Upper lobe of right lung (tissue), 1 donor: ENCODE measurements at regions not wholly inside any gene's neighbourhood (a gene's known extent, or its start where the extent isn't known, plus 50 kb on each side); places are given as distances from the start of the nearest gene placed in this dataset.

Experiments used
- ATAC-seq: fragments of 200-7000 bp; cut with Tn5 transposase; one replicate; pipeline ENCODE4 v1.9.1; 2020; ENCODE audit warnings: mild to moderate bottlenecking, moderate library complexity
- DNase-seq: peaks from one replicate; pipeline ENCODE4 v3.0.0-alpha.2; 2020
- H3K27ac ChIP-seq: fragments of 200-600 bp; one replicate; pipeline ENCODE4 v1.8.0; 2022
- H3K27me3 ChIP-seq: fragments of 200-600 bp; one replicate; pipeline ENCODE4 v1.8.0; 2022; ENCODE audit warnings: mild to moderate bottlenecking
- H3K36me3 ChIP-seq: fragments of 200-600 bp; one replicate; pipeline ENCODE4 v1.8.0; 2022
- H3K4me1 ChIP-seq: fragments of 200-600 bp; one replicate; pipeline ENCODE4 v1.8.0; 2022
- H3K4me3 ChIP-seq: fragments of 200-600 bp; one replicate; pipeline ENCODE4 v1.8.0; 2022; ENCODE audit warnings: mild to moderate bottlenecking
- H3K9me3 ChIP-seq: fragments of 200-600 bp; one replicate; pipeline ENCODE4 v1.8.0; 2022
- CTCF ChIP-seq: fragments of 200-600 bp; IDR thresholded peaks from one replicate; pipeline ENCODE4 v1.8.0; 2022; ENCODE audit warnings: antibody characterized with exemption
- intact Hi-C: fragments of 100-400 bp; cut with DNase I; formaldehyde crosslinking; loops from one replicate; pipeline ENCODE4 v1.11.0; 2022
- donor health status: DM: no; HTN: yes; CAD: no; lungs with severe emphysema.

GRCh38 chr2:35938838-35939237 lies 416.7 kb upstream of the CRIM1 start:
- TF ChIP-seq CTCF = no peak
- DNase-seq = no peak
- Histone ChIP-seq H3K36me3 (no peaks in the 10 kb centered on the region), H3K4me3 (no peak overlapping the region), H3K27ac (no peak overlapping the region), H3K27me3 (no peaks in the 10 kb centered on the region), H3K4me1 (no peaks in the 10 kb centered on the region), H3K9me3 (no peaks in the 10 kb centered on the region)
- no peak for ATAC-seq
- intact Hi-C loops = no loop called here

GRCh38 chr2:35933031-35933430 lies 422.5 kb upstream of the CRIM1 start:
- H3K4me3 ChIP-seq = no peak overlapping the region
- H3K36me3 ChIP-seq = no peaks in the 10 kb centered on the region
- H3K27ac ChIP-seq = no peak overlapping the region
- intact Hi-C loops = no loop called here
- DNase-seq (no peak), ATAC-seq (no peak)
- H3K9me3 ChIP-seq = no peaks in the 10 kb centered on the region
- TF ChIP-seq CTCF = no peak
- H3K4me1 ChIP-seq = no peaks in the 10 kb centered on the region
- H3K27me3 ChIP-seq = no peaks in the 10 kb centered on the region

GRCh38 chr2:35932276-35932963 lies 423.2 kb upstream of the CRIM1 start:
- no peak overlapping the region for H3K27ac ChIP-seq
- ATAC-seq (no peak), DNase-seq (no peak)
- no peak overlapping the region for H3K4me3 ChIP-seq
- no peak for TF ChIP-seq CTCF
- no peaks in the 10 kb centered on the region for H3K4me1 ChIP-seq
- intact Hi-C loops = no loop called here
- no peaks in the 10 kb centered on the region for H3K9me3 ChIP-seq
- no peaks in the 10 kb centered on the region for H3K27me3 ChIP-seq
- no peaks in the 10 kb centered on the region for H3K36me3 ChIP-seq

GRCh38 chr2:35931626-35932025 lies 424.0 kb upstream of the CRIM1 start:
- intact Hi-C loops = no loop called here
- H3K9me3 ChIP-seq = no peaks in the 10 kb centered on the region

GRCh38 chr2:35931115-35931514 lies 424.5 kb upstream of the CRIM1 start:
- intact Hi-C loops = no loop called here
- no peak for TF ChIP-seq CTCF
- H3K27ac ChIP-seq = no peak overlapping the region
- ATAC-seq (no peak), DNase-seq (no peak)
- H3K27me3 ChIP-seq = no peaks in the 10 kb centered on the region
- no peaks in the 10 kb centered on the region for H3K9me3 ChIP-seq
- H3K4me1 ChIP-seq = no peaks in the 10 kb centered on the region
- H3K36me3 ChIP-seq = no peaks in the 10 kb centered on the region
- H3K4me3 ChIP-seq = no peak overlapping the region

More at GRCh38 chr2:35931626-35932025, 424.0 kb upstream of the CRIM1 start:
- DNase-seq (no peak), ATAC-seq (no peak)
- H3K36me3 ChIP-seq = no peaks in the 10 kb centered on the region
- TF ChIP-seq CTCF = no peak
- no peaks in the 10 kb centered on the region for H3K4me1 ChIP-seq
- no peak overlapping the region for H3K27ac ChIP-seq
- H3K4me3 ChIP-seq = no peak overlapping the region
- no peaks in the 10 kb centered on the region for H3K27me3 ChIP-seq

GRCh38 chr2:35929551-35929950 lies 426.0 kb upstream of the CRIM1 start:
- no peaks in the 10 kb centered on the region for H3K9me3 ChIP-seq
- no peaks in the 10 kb centered on the region for H3K36me3 ChIP-seq
- DNase-seq (no peak), ATAC-seq (no peak)
- no peak overlapping the region for H3K4me3 ChIP-seq
- no peak overlapping the region for H3K27ac ChIP-seq
- intact Hi-C loops = no loop called here
- no peaks in the 10 kb centered on the region for H3K4me1 ChIP-seq
- H3K27me3 ChIP-seq = no peaks in the 10 kb centered on the region
- TF ChIP-seq CTCF = no peak
